Osteoblast (primary cell): ENCODE measurements at regions not wholly inside any gene's neighbourhood (a gene's known extent, or its start where the extent isn't known, plus 50 kb on each side); places are given as distances from the start of the nearest gene placed in this dataset.

ENCODE experiments used
- DNase-seq: peaks from one replicate; pipeline ENCODE4 v3.0.0; 2011; ENCODE audit warnings: low spot score, mixed read lengths; ENCODE audit not compliant: insufficient read length; ENCODE audit errors: missing footprints
- H2AFZ ChIP-seq: 2 replicates; pipeline ENCODE4 v1.6.0; 2011; ENCODE audit warnings: mild to moderate bottlenecking, low read length
- H3K27ac ChIP-seq: 2 replicates; pipeline ENCODE4 v1.5.1; 2011; ENCODE audit warnings: mild to moderate bottlenecking, low read depth, low read length, moderate library complexity
- H3K27me3 ChIP-seq: 2 replicates; pipeline ENCODE4 v1.6.0; 2012; ENCODE audit warnings: mild to moderate bottlenecking, control low read depth, inconsistent platforms, low read length, moderate library complexity; ENCODE audit not compliant: insufficient read depth
- H3K36me3 ChIP-seq: 2 replicates; pipeline ENCODE4 v1.5.1; 2011; ENCODE audit warnings: mild to moderate bottlenecking, low read length, control low read depth, moderate library complexity; ENCODE audit not compliant: insufficient read depth
- H3K4me1 ChIP-seq: 2 replicates; pipeline ENCODE4 v1.5.1; 2011; ENCODE audit warnings: mild to moderate bottlenecking, low read length, control low read depth, moderate library complexity; ENCODE audit not compliant: insufficient read depth
- H3K4me2 ChIP-seq: 2 replicates; pipeline ENCODE4 v1.6.0; 2011; ENCODE audit warnings: mild to moderate bottlenecking, low read length; ENCODE audit not compliant: insufficient read depth
- H3K4me3 ChIP-seq: fragments of 200-600 bp; sonication (generic); 3 replicates; pipeline ENCODE4 v1.5.1; 2012; ENCODE audit warnings: mild to moderate bottlenecking, low read length, inconsistent platforms; ENCODE audit not compliant: insufficient read depth
- H3K79me2 ChIP-seq: 2 replicates; pipeline ENCODE4 v1.6.0; 2012; ENCODE audit warnings: mild to moderate bottlenecking, low read length, control low read depth, inconsistent platforms; ENCODE audit not compliant: insufficient read depth
- H3K9me3 ChIP-seq: 2 replicates; pipeline ENCODE4 v1.5.1; 2011; ENCODE audit warnings: low read depth, low read length, control low read depth
- H4K20me1 ChIP-seq: 2 replicates; pipeline ENCODE4 v1.6.0; 2012; ENCODE audit warnings: mild to moderate bottlenecking, low read length, control low read depth; ENCODE audit not compliant: insufficient read depth
- CTCF ChIP-seq: IDR thresholded peaks from 2 replicates; pipeline ENCODE4 v1.5.1; 2011; ENCODE audit warnings: mild to moderate bottlenecking, low read depth, low read length, moderate library complexity; ENCODE audit errors: extremely low read depth

- Histone ChIP-seq H4K20me1 (no peaks in the 10 kb centered on the region), H3K36me3 (no peaks in the 10 kb centered on the region), H3K4me2 (no peak overlapping the region), H3K79me2 (no peaks in the 10 kb centered on the region), H3K4me1 (no peaks in the 10 kb centered on the region), H3K4me3 (no peak overlapping the region), H3K27me3 (no peaks in the 10 kb centered on the region), H2AFZ (no peak overlapping the region), H3K9me3 (peaks cover 3% of the 10 kb centered on the region), H3K27ac (no peak overlapping the region)
- no peak for TF ChIP-seq CTCF
- no peak for DNase-seq
Observed at GRCh38 chr14:43778937-43779639, 728.0 kb downstream of the FSCB start.

- Histone ChIP-seq H3K27me3 (no peaks in the 10 kb centered on the region), H3K27ac (no peak overlapping the region), H3K4me1 (no peaks in the 10 kb centered on the region), H3K9me3 (peaks cover 3% of the 10 kb centered on the region), H3K79me2 (no peaks in the 10 kb centered on the region), H4K20me1 (no peaks in the 10 kb centered on the region), H2AFZ (no peak overlapping the region), H3K4me3 (no peak overlapping the region), H3K4me2 (no peak overlapping the region), H3K36me3 (no peaks in the 10 kb centered on the region)
- TF ChIP-seq CTCF, result no peak
- DNase-seq, result no peak
Observed at GRCh38 chr14:43778570-43778936, 728.5 kb downstream of the FSCB start.

- no peak for TF ChIP-seq CTCF
- Histone ChIP-seq H3K27me3 (no peaks in the 10 kb centered on the region), H3K4me1 (no peaks in the 10 kb centered on the region), H4K20me1 (no peaks in the 10 kb centered on the region), H3K4me2 (no peak overlapping the region), H3K79me2 (no peaks in the 10 kb centered on the region), H2AFZ (no peak overlapping the region), H3K27ac (no peak overlapping the region), H3K36me3 (no peaks in the 10 kb centered on the region), H3K4me3 (no peak overlapping the region), H3K9me3 (peaks cover 2% of the 10 kb centered on the region)
- no peak for DNase-seq
Observed at GRCh38 chr14:43765474-43765873, 741.6 kb downstream of the FSCB start.

- TF ChIP-seq CTCF, result no peak
- no peaks in the 10 kb centered on the region for H3K79me2 ChIP-seq
- H3K4me2 ChIP-seq, result no peak overlapping the region
- H3K4me3 ChIP-seq, result no peak overlapping the region
- H3K4me1 ChIP-seq, result no peaks in the 10 kb centered on the region
- no peak overlapping the region for H2AFZ ChIP-seq
- H3K36me3 ChIP-seq, result no peaks in the 10 kb centered on the region
- H3K27ac ChIP-seq, result no peak overlapping the region
- peaks cover 2% of the 10 kb centered on the region for H3K9me3 ChIP-seq
- no peaks in the 10 kb centered on the region for H3K27me3 ChIP-seq
- DNase-seq, result no peak
- no peaks in the 10 kb centered on the region for H4K20me1 ChIP-seq
Observed at GRCh38 chr14:43764433-43764832, 742.6 kb downstream of the FSCB start.
